HepG2 (cell line): ENCODE measurements at regions not wholly inside any gene's neighbourhood (a gene's known extent, or its start where the extent isn't known, plus 50 kb on each side); places are given as distances from the start of the nearest gene placed in this dataset.

Experiments
- ARID5B ChIP-seq: IDR thresholded peaks from 2 replicates; pipeline ENCODE4 v1.4.0; 2020; ENCODE audit warnings: mild to moderate bottlenecking, missing genetic modification reagents
- BCL6 ChIP-seq: IDR thresholded peaks from 2 replicates; pipeline ENCODE4 v1.6.1; 2016; ENCODE audit warnings: missing genetic modification reagents, missing compliant biosample characterization
- BORCS8-MEF2B ChIP-seq: sonication (generic); formaldehyde crosslinking; IDR thresholded peaks from 2 replicates; pipeline ENCODE4 v1.8.0; 2022; ENCODE audit warnings: mild to moderate bottlenecking, missing genetic modification reagents
- IRF2 ChIP-seq: IDR thresholded peaks from 2 replicates; pipeline ENCODE4 v1.6.1; 2018; ENCODE audit warnings: missing genetic modification reagents, missing compliant biosample characterization
- ISX ChIP-seq: sonication (generic); formaldehyde crosslinking; conservative IDR thresholded peaks from 2 replicates; pipeline ENCODE4 v1.5.0; 2020; ENCODE audit warnings: missing genetic modification reagents
- MATR3 ChIP-seq: sonication (generic); formaldehyde crosslinking; IDR thresholded peaks from 2 replicates; pipeline ENCODE4 v1.4.0; 2020; ENCODE audit warnings: missing genetic modification reagents
- NR1H2 ChIP-seq: sonication (generic); formaldehyde crosslinking; IDR thresholded peaks from 2 replicates; pipeline ENCODE4 v1.8.1; 2022; ENCODE audit warnings: low read depth, missing genetic modification reagents, borderline replicate concordance
- ONECUT2 ChIP-seq: sonication (generic); formaldehyde crosslinking; IDR thresholded peaks from 2 replicates; pipeline ENCODE4 v1.4.0; 2020; ENCODE audit warnings: missing genetic modification reagents
- SIN3B ChIP-seq: fragments of 150-350 bp; IDR thresholded peaks from 2 replicates; pipeline ENCODE4 v1.6.1; 2014; ENCODE audit warnings: low read length
- ZKSCAN1 ChIP-seq: fragments of 150-350 bp; IDR thresholded peaks from 2 replicates; pipeline ENCODE4 v1.6.1; 2014; ENCODE audit warnings: low read length
- ZNF142 ChIP-seq: sonication (generic); formaldehyde crosslinking; IDR thresholded peaks from 2 replicates; pipeline ENCODE4 v1.4.0; 2020; ENCODE audit warnings: missing genetic modification reagents
- ZNF281 ChIP-seq: sonication (generic); formaldehyde crosslinking; IDR thresholded peaks from 2 replicates; pipeline ENCODE4 v1.4.0; 2020; ENCODE audit warnings: missing genetic modification reagents, borderline replicate concordance
- ZNF367 ChIP-seq: sonication (generic); formaldehyde crosslinking; IDR thresholded peaks from 2 replicates; pipeline ENCODE4 v1.4.0; 2020; ENCODE audit warnings: missing genetic modification reagents, borderline replicate concordance
- ZNF546 ChIP-seq: sonication (generic); formaldehyde crosslinking; conservative IDR thresholded peaks from 2 replicates; pipeline ENCODE4 v1.8.1; 2023; ENCODE audit warnings: mild to moderate bottlenecking, missing genetic modification reagents
- ZNF629 ChIP-seq: sonication (generic); formaldehyde crosslinking; conservative IDR thresholded peaks from 2 replicates; pipeline ENCODE4 v1.5.0; 2020; ENCODE audit warnings: missing genetic modification reagents
- ZNF746 ChIP-seq: sonication (generic); formaldehyde crosslinking; IDR thresholded peaks from 2 replicates; pipeline ENCODE4 v1.8.0; 2022; ENCODE audit warnings: mild to moderate bottlenecking, missing genetic modification reagents
- ZNF773 ChIP-seq: sonication (generic); formaldehyde crosslinking; IDR thresholded peaks from 2 replicates; pipeline ENCODE4 v1.4.0; 2020; ENCODE audit warnings: missing genetic modification reagents, borderline replicate concordance
- ZSCAN20 ChIP-seq: sonication (generic); formaldehyde crosslinking; IDR thresholded peaks from 2 replicates; pipeline ENCODE4 v1.4.0; 2020; ENCODE audit warnings: missing genetic modification reagents, mild to moderate bottlenecking, borderline replicate concordance

GRCh38 chr19:37317403-37318209, 53.3 kb upstream of the ZNF527 start (continued):
- TF ChIP-seq ARID5B (CRISPR knock-in tag) = peak; percentile 56
- TF ChIP-seq ZKSCAN1 = no peak
- TF ChIP-seq IRF2 = peak; percentile 96
- no peak for TF ChIP-seq ZNF367 (CRISPR knock-in tag)
- TF ChIP-seq BCL6 (CRISPR knock-in tag) = no peak
- 0 out of 2 replicates have a peak, but pooled peaks have one; percentile 54 for TF ChIP-seq ZNF546
- no peak for TF ChIP-seq ZNF746 (CRISPR knock-in tag)
- no peak for TF ChIP-seq ISX (CRISPR knock-in tag)
- 0 out of 2 replicates have a peak, but pooled peaks have one; percentile 32 for TF ChIP-seq ZNF281 (CRISPR knock-in tag)
- no peak for TF ChIP-seq ZNF142 (CRISPR knock-in tag)
- 0 out of 2 replicates have a peak, but pooled peaks have one; percentile 11 for TF ChIP-seq ZNF629 (CRISPR knock-in tag)
- no peak; the same call in 1 of the 2 replicates for TF ChIP-seq SIN3B
- no peak for TF ChIP-seq ONECUT2 (CRISPR knock-in tag)
- no peak for TF ChIP-seq NR1H2 (CRISPR knock-in tag)
- peak; percentile 32; the same call in 1 of the 2 replicates for TF ChIP-seq BORCS8-MEF2B (CRISPR knock-in tag)
- no peak for TF ChIP-seq ZNF773 (CRISPR knock-in tag)
- TF ChIP-seq ZSCAN20 (CRISPR knock-in tag) = no peak
- no peak for TF ChIP-seq MATR3
